Thyroid gland (tissue), 4 donors: ENCODE measurements at regions not wholly inside any gene's neighbourhood (a gene's known extent, or its start where the extent isn't known, plus 50 kb on each side); places are given as distances from the start of the nearest gene placed in this dataset.

Source experiments
- CTCF ChIP-seq, 6 experiments: fragments of 200-600 bp in 3 of 6; fragments of 450-650 bp in 3 of 6; sonication (generic) in 3 of 6; IDR thresholded peaks; one replicate each; pipeline ENCODE4 v1.5.1; 2016 to 2019; ENCODE audit warnings: antibody characterized with exemption in 6 of 6, mild to moderate bottlenecking in 2 of 6, inconsistent platforms in 1 of 6, moderate library complexity in 1 of 6
- POLR2A ChIP-seq, 2 donors: fragments of 450-650 bp; IDR thresholded peaks; one replicate each; pipeline ENCODE4 v1.6.1; 2017; ENCODE audit warnings: antibody characterized with exemption in 2 of 2, mild to moderate bottlenecking in 2 of 2, moderate library complexity in 1 of 2

GRCh38 chr4:112766422-112766821 lies 129.5 kb downstream of the LARP7 start:
- TF ChIP-seq CTCF (IDR thresholded peaks at IDR 0.05) = no peak
- no peak for TF ChIP-seq POLR2A (IDR thresholded peaks at IDR 0.05)
